Erythroblast (primary cell): ENCODE measurements at regions not wholly inside any gene's neighbourhood (a gene's known extent, or its start where the extent isn't known, plus 50 kb on each side); places are given as distances from the start of the nearest gene placed in this dataset.

Source experiments
- GATA1 ChIP-seq: IDR thresholded peaks from 2 replicates; pipeline ENCODE4 v1.6.1; 2011; ENCODE audit warnings: low read depth, mild to moderate bottlenecking, control low read depth, low read length, moderate library complexity
- POLR2A ChIP-seq: IDR thresholded peaks from 2 replicates; pipeline ENCODE4 v1.6.1; 2011; ENCODE audit warnings: mild to moderate bottlenecking, low read length

DNA sequence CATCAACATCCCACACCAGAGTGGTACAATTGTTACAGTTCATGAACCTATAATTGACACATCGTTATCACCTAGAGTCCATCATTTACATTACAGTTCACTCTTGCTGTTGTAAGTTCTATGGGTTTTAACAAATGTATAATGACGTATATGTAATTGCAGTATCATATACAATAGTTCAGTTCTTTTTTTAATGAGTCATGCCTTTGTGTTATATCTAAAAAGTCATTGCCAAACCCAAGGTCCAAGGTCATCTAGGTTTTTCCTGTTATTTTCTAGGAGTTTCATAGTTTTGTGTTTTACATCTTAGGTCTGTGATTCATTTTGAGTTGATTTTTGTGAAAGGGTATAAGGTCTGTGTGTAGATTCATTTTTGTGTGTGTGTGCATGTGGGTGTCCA lies 160.9 kb upstream of the GALNT15 start:
- TF ChIP-seq POLR2A (no peak), GATA1 (no peak)
